ENCODE measurements at regions not wholly inside any gene's neighbourhood (a gene's known extent, or its start where the extent isn't known, plus 50 kb on each side); places are given as distances from the start of the nearest gene placed in this dataset.

GRCh38 chr9:79975621-79976256 lies 404.0 kb downstream of the TLE4 start:
- Histone ChIP-seq H3K4me1 (ENCODE audit: low read length) (no peaks in the 10 kb centered on the region), H3K4me3 (ENCODE audit: low read length) (no peak overlapping the region), H3K79me2 (ENCODE audit: low read length) (no peaks in the 10 kb centered on the region), H2AFZ (ENCODE audit: low read length) (no peak overlapping the region), H3K4me2 (ENCODE audit: low read depth, low read length) (no peak overlapping the region), H3K27me3 (replicated peaks; ENCODE audit: insufficient read depth, low read length) (no peaks in the 10 kb centered on the region), H3K9me3 (replicated peaks; ENCODE audit: insufficient read depth, low read length) (no peaks in the 10 kb centered on the region), H3F3A (ENCODE audit: insufficient read depth, low read length) (no peaks in the 10 kb centered on the region), H3K9me2 (replicated peaks; ENCODE audit: insufficient read depth, low read length) (no peaks in the 10 kb centered on the region), H3K9ac (ENCODE audit: low read length) (no peak overlapping the region), H3K27ac (ENCODE audit: low read length) (no peak overlapping the region), H3K36me3 (replicated peaks; ENCODE audit: insufficient read depth, low read length) (no peaks in the 10 kb centered on the region), H4K20me1 (ENCODE audit: insufficient read depth, low read length) (no peaks in the 10 kb centered on the region)
- TF ChIP-seq EZH2phosphoT487 (IDR thresholded peaks at IDR 0.05; ENCODE audit: low read length) (no peak), EZH2 (optimal IDR thresholded peaks at IDR 0.05; ENCODE audit: low read depth, low read length) (no peak), CTCF (IDR thresholded peaks at IDR 0.05; ENCODE audit: low read length) (no peak)
- no peak for DNase-seq

- Histone ChIP-seq H3F3A (ENCODE audit: insufficient read depth, low read length) (no peaks in the 10 kb centered on the region), H4K20me1 (ENCODE audit: insufficient read depth, low read length) (no peaks in the 10 kb centered on the region), H3K27me3 (replicated peaks; ENCODE audit: insufficient read depth, low read length) (no peaks in the 10 kb centered on the region), H3K9me3 (replicated peaks; ENCODE audit: insufficient read depth, low read length) (no peaks in the 10 kb centered on the region), H2AFZ (ENCODE audit: low read length) (no peak overlapping the region), H3K4me1 (ENCODE audit: low read length) (no peaks in the 10 kb centered on the region), H3K27ac (ENCODE audit: low read length) (no peak overlapping the region), H3K79me2 (ENCODE audit: low read length) (no peaks in the 10 kb centered on the region), H3K9ac (ENCODE audit: low read length) (no peak overlapping the region), H3K4me3 (ENCODE audit: low read length) (no peak overlapping the region), H3K4me2 (ENCODE audit: low read depth, low read length) (no peak overlapping the region), H3K36me3 (replicated peaks; ENCODE audit: insufficient read depth, low read length) (no peaks in the 10 kb centered on the region), H3K9me2 (replicated peaks; ENCODE audit: insufficient read depth, low read length) (no peaks in the 10 kb centered on the region)
- no peak for DNase-seq
- TF ChIP-seq EZH2phosphoT487 (IDR thresholded peaks at IDR 0.05; ENCODE audit: low read length) = no peak
- TF ChIP-seq EZH2 (optimal IDR thresholded peaks at IDR 0.05; ENCODE audit: low read depth, low read length) = no peak
- no peak for TF ChIP-seq CTCF (IDR thresholded peaks at IDR 0.05; ENCODE audit: low read length)
These were observed 403.1 kb downstream of the TLE4 start for GRCh38 chr9:79974806-79975422.

- H4K20me1 ChIP-seq (ENCODE audit: insufficient read depth, low read length) = no peaks in the 10 kb centered on the region
- no peak overlapping the region for H3K4me2 ChIP-seq (ENCODE audit: low read depth, low read length)
- no peaks in the 10 kb centered on the region for H3F3A ChIP-seq (ENCODE audit: insufficient read depth, low read length)
- no peaks in the 10 kb centered on the region for H3K9me3 ChIP-seq (replicated peaks; ENCODE audit: insufficient read depth, low read length)
- no peak for TF ChIP-seq EZH2 (optimal IDR thresholded peaks at IDR 0.05; ENCODE audit: low read depth, low read length)
- no peak for TF ChIP-seq EZH2phosphoT487 (IDR thresholded peaks at IDR 0.05; ENCODE audit: low read length)
- TF ChIP-seq CTCF (IDR thresholded peaks at IDR 0.05; ENCODE audit: low read length) = no peak
- no peak overlapping the region for H3K9ac ChIP-seq (ENCODE audit: low read length)
- no peak overlapping the region for H2AFZ ChIP-seq (ENCODE audit: low read length)
- H3K27me3 ChIP-seq (replicated peaks; ENCODE audit: insufficient read depth, low read length) = no peaks in the 10 kb centered on the region
- H3K36me3 ChIP-seq (replicated peaks; ENCODE audit: insufficient read depth, low read length) = no peaks in the 10 kb centered on the region
- H3K79me2 ChIP-seq (ENCODE audit: low read length) = no peaks in the 10 kb centered on the region
- H3K4me3 ChIP-seq (ENCODE audit: low read length) = no peak overlapping the region
- H3K4me1 ChIP-seq (ENCODE audit: low read length) = no peaks in the 10 kb centered on the region
- DNase-seq = no peak
- no peak overlapping the region for H3K27ac ChIP-seq (ENCODE audit: low read length)
- H3K9me2 ChIP-seq (replicated peaks; ENCODE audit: insufficient read depth, low read length) = no peaks in the 10 kb centered on the region
These were observed 401.9 kb downstream of the TLE4 start for GRCh38 chr9:79973627-79974026.
